ENCODE measurements at regions not wholly inside any gene's neighbourhood (a gene's known extent, or its start where the extent isn't known, plus 50 kb on each side); places are given as distances from the start of the nearest gene placed in this dataset.
"Not testable (repeated sequence)": the region's sequence is repeated elsewhere in the genome, so short reads cannot be mapped to it uniquely, and the experiment has no call there.

- Histone ChIP-seq H3K27ac (no peak overlapping the region), H3K4me3 (no peak overlapping the region), H3K36me3 (no peaks in the 10 kb centered on the region), H3K27me3 (replicated peaks) (no peaks in the 10 kb centered on the region), H3K4me1 (replicated peaks) (no peaks in the 10 kb centered on the region), H3K9me3 (replicated peaks) (no peaks in the 10 kb centered on the region; the same call in 1 of the 2 replicates)
- DNase-seq (ENCODE audit: low read depth in 1 of 2, low spot score in 2 of 2) = no peak
Measured at GRCh38 chr2:184993746-184994145, 395.4 kb downstream of the ZNF804A start.

- no peak for DNase-seq (ENCODE audit: low read depth in 1 of 2, low spot score in 2 of 2)
- Histone ChIP-seq H3K36me3 (no peaks in the 10 kb centered on the region), H3K4me1 (replicated peaks) (no peaks in the 10 kb centered on the region), H3K9me3 (replicated peaks) (no peaks in the 10 kb centered on the region), H3K27me3 (replicated peaks) (no peaks in the 10 kb centered on the region), H3K27ac (no peak overlapping the region), H3K4me3 (no peak overlapping the region)
Measured at GRCh38 chr2:185006481-185006880, 408.2 kb downstream of the ZNF804A start.

GRCh38 chr2:185012643-185013042 lies 414.3 kb downstream of the ZNF804A start:
- Histone ChIP-seq H3K4me3 (no peak overlapping the region), H3K9me3 (replicated peaks) (peaks cover 12% of the 10 kb centered on the region; the same call in 1 of the 2 replicates), H3K27me3 (replicated peaks) (no peaks in the 10 kb centered on the region), H3K4me1 (replicated peaks) (no peaks in the 10 kb centered on the region), H3K36me3 (no peaks in the 10 kb centered on the region), H3K27ac (no peak overlapping the region)
- DNase-seq (ENCODE audit: low read depth in 1 of 2, low spot score in 2 of 2) = no peak

GRCh38 chr2:185014076-185014475 lies 415.7 kb downstream of the ZNF804A start:
- peaks cover 12% of the 10 kb centered on the region; the same call in 1 of the 2 replicates for H3K9me3 ChIP-seq (replicated peaks)
- no peak for DNase-seq (ENCODE audit: low read depth in 1 of 2, low spot score in 2 of 2)
- H3K36me3 ChIP-seq = no peaks in the 10 kb centered on the region
- no peaks in the 10 kb centered on the region for H3K4me1 ChIP-seq (replicated peaks)
- H3K27me3 ChIP-seq (replicated peaks) = no peaks in the 10 kb centered on the region
- no peak overlapping the region for H3K27ac ChIP-seq
- H3K4me3 ChIP-seq = no peak overlapping the region

- H3K4me3 ChIP-seq; H3K4me1 ChIP-seq (replicated peaks); DNase-seq (ENCODE audit: low read depth in 1 of 2, low spot score in 2 of 2); H3K27ac ChIP-seq; H3K27me3 ChIP-seq (replicated peaks); H3K9me3 ChIP-seq (replicated peaks); H3K36me3 ChIP-seq: not testable (repeated sequence)
Measured at GRCh38 chr2:185025891-185026290, 427.6 kb downstream of the ZNF804A start.

GRCh38 chr2:185035906-185036305 lies 437.6 kb downstream of the ZNF804A start:
- Histone ChIP-seq H3K9me3 (replicated peaks) (no peaks in the 10 kb centered on the region), H3K27me3 (replicated peaks) (no peaks in the 10 kb centered on the region), H3K36me3 (no peaks in the 10 kb centered on the region), H3K27ac (no peak overlapping the region), H3K4me3 (no peak overlapping the region), H3K4me1 (replicated peaks) (no peaks in the 10 kb centered on the region)
- DNase-seq (ENCODE audit: low read depth in 1 of 2, low spot score in 2 of 2) = no peak

- DNase-seq (ENCODE audit: low read depth in 1 of 2, low spot score in 2 of 2) = no peak
- no peaks in the 10 kb centered on the region for H3K4me1 ChIP-seq (replicated peaks)
- no peaks in the 10 kb centered on the region for H3K9me3 ChIP-seq (replicated peaks)
- H3K4me3 ChIP-seq = no peak overlapping the region
- no peaks in the 10 kb centered on the region for H3K36me3 ChIP-seq
- H3K27ac ChIP-seq = no peak overlapping the region
- no peaks in the 10 kb centered on the region for H3K27me3 ChIP-seq (replicated peaks)
Measured at GRCh38 chr2:185044323-185044874, 446.1 kb downstream of the ZNF804A start.

- no peak overlapping the region for H3K27ac ChIP-seq
- H3K4me3 ChIP-seq = no peak overlapping the region
- H3K4me1 ChIP-seq (replicated peaks) = no peaks in the 10 kb centered on the region
- no peaks in the 10 kb centered on the region for H3K36me3 ChIP-seq
- H3K9me3 ChIP-seq (replicated peaks) = no peaks in the 10 kb centered on the region
- no peak for DNase-seq (ENCODE audit: low read depth in 1 of 2, low spot score in 2 of 2)
- H3K27me3 ChIP-seq (replicated peaks) = no peaks in the 10 kb centered on the region
Measured at GRCh38 chr2:185050804-185051203, 452.5 kb downstream of the ZNF804A start.

GRCh38 chr2:185063761-185064160 lies 465.4 kb downstream of the ZNF804A start:
- H3K4me1 ChIP-seq (replicated peaks) = no peaks in the 10 kb centered on the region
- no peaks in the 10 kb centered on the region; the same call in 1 of the 2 replicates for H3K27me3 ChIP-seq (replicated peaks)
- no peaks in the 10 kb centered on the region for H3K36me3 ChIP-seq
- no peak overlapping the region for H3K27ac ChIP-seq
- no peaks in the 10 kb centered on the region for H3K9me3 ChIP-seq (replicated peaks)
- H3K4me3 ChIP-seq = no peak overlapping the region
- DNase-seq (ENCODE audit: low read depth in 1 of 2, low spot score in 2 of 2) = no peak

- H3K9me3 ChIP-seq (replicated peaks) = no peaks in the 10 kb centered on the region
- no peak overlapping the region for H3K27ac ChIP-seq
- H3K27me3 ChIP-seq (replicated peaks) = no peaks in the 10 kb centered on the region; the same call in 1 of the 2 replicates
- DNase-seq (ENCODE audit: low read depth in 1 of 2, low spot score in 2 of 2) = no peak
- H3K36me3 ChIP-seq = no peaks in the 10 kb centered on the region
- H3K4me1 ChIP-seq (replicated peaks) = no peaks in the 10 kb centered on the region
- H3K4me3 ChIP-seq = no peak overlapping the region
Measured at GRCh38 chr2:185066128-185066527, 467.8 kb downstream of the ZNF804A start.

GRCh38 chr2:185069107-185069506 lies 470.8 kb downstream of the ZNF804A start:
- no peaks in the 10 kb centered on the region for H3K9me3 ChIP-seq (replicated peaks)
- no peak for DNase-seq (ENCODE audit: low read depth in 1 of 2, low spot score in 2 of 2)
- H3K27ac ChIP-seq = no peak overlapping the region
- H3K27me3 ChIP-seq (replicated peaks) = no peaks in the 10 kb centered on the region; the same call in 1 of the 2 replicates
- no peak overlapping the region for H3K4me3 ChIP-seq
- no peaks in the 10 kb centered on the region for H3K36me3 ChIP-seq
- no peaks in the 10 kb centered on the region for H3K4me1 ChIP-seq (replicated peaks)

GRCh38 chr2:185074156-185074555 lies 475.8 kb downstream of the ZNF804A start:
- no peaks in the 10 kb centered on the region for H3K4me1 ChIP-seq (replicated peaks)
- no peaks in the 10 kb centered on the region for H3K36me3 ChIP-seq
- no peak overlapping the region for H3K4me3 ChIP-seq
- no peaks in the 10 kb centered on the region for H3K27me3 ChIP-seq (replicated peaks)
- no peak overlapping the region for H3K27ac ChIP-seq
- DNase-seq (ENCODE audit: low read depth in 1 of 2, low spot score in 2 of 2) = no peak
- H3K9me3 ChIP-seq (replicated peaks) = no peaks in the 10 kb centered on the region

GRCh38 chr2:185082749-185083148 lies 484.4 kb downstream of the ZNF804A start:
- Histone ChIP-seq H3K9me3 (replicated peaks) (no peaks in the 10 kb centered on the region), H3K4me1 (replicated peaks) (no peaks in the 10 kb centered on the region), H3K27ac (no peak overlapping the region), H3K27me3 (replicated peaks) (no peaks in the 10 kb centered on the region), H3K4me3 (no peak overlapping the region), H3K36me3 (no peaks in the 10 kb centered on the region)
- DNase-seq (ENCODE audit: low read depth in 1 of 2, low spot score in 2 of 2) = no peak

- H3K4me1 ChIP-seq (replicated peaks) = no peaks in the 10 kb centered on the region
- DNase-seq (ENCODE audit: low read depth in 1 of 2, low spot score in 2 of 2) = no peak
- H3K27ac ChIP-seq = no peak overlapping the region
- H3K9me3 ChIP-seq (replicated peaks) = no peaks in the 10 kb centered on the region
- H3K4me3 ChIP-seq = no peak overlapping the region
- no peaks in the 10 kb centered on the region for H3K27me3 ChIP-seq (replicated peaks)
- no peaks in the 10 kb centered on the region for H3K36me3 ChIP-seq
Measured at GRCh38 chr2:185108588-185108987, 510.3 kb downstream of the ZNF804A start.

GRCh38 chr2:185127412-185127811 lies 529.1 kb downstream of the ZNF804A start:
- no peak overlapping the region for H3K4me3 ChIP-seq
- DNase-seq (ENCODE audit: low read depth in 1 of 2, low spot score in 2 of 2) = no peak
- H3K9me3 ChIP-seq (replicated peaks) = no peaks in the 10 kb centered on the region

More at GRCh38 chr2:185127412-185127811, 529.1 kb downstream of the ZNF804A start:
- H3K27ac ChIP-seq = no peak overlapping the region
- no peaks in the 10 kb centered on the region for H3K36me3 ChIP-seq
- no peaks in the 10 kb centered on the region for H3K4me1 ChIP-seq (replicated peaks)
- H3K27me3 ChIP-seq (replicated peaks) = no peaks in the 10 kb centered on the region

Measured in SJSA1 (cell line).